Activated gamma-delta T cell treated with anti-CD3 and anti-CD28 coated beads, Interleukin-2, amount 50 U/mL, for 16 hours (primary cell): ENCODE measurements at regions not wholly inside any gene's neighbourhood (a gene's known extent, or its start where the extent isn't known, plus 50 kb on each side); places are given as distances from the start of the nearest gene placed in this dataset.
"Not testable (repeated sequence)": the region's sequence is repeated elsewhere in the genome, so short reads cannot be mapped to it uniquely, and the experiment has no call there.

ENCODE experiments used
- DNase-seq: peaks from one replicate; pipeline ENCODE4 v3.0.0-alpha.2; 2020; ENCODE audit warnings: low read depth

DNA sequence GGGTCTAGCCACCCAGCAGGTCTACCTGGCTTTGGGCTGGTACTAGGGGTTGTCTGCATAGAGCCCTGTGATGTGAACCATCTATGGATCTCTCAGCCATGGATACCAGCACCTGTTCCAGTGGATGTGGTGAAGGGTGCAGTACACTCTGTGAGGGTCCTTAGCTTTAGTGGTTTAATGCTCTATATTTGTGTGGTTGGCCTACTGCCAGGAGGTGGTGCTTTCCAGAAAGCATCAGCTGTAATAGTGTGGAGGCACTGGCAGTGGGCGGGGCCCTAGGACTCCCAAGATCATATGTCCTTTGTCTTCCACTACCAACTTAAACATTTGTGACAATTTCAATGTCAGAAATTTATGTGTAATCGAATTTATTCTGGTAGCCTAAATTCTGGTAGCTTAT lies 1065.1 kb downstream of the RPIA start:
- DNase-seq = not testable (repeated sequence)

DNA sequence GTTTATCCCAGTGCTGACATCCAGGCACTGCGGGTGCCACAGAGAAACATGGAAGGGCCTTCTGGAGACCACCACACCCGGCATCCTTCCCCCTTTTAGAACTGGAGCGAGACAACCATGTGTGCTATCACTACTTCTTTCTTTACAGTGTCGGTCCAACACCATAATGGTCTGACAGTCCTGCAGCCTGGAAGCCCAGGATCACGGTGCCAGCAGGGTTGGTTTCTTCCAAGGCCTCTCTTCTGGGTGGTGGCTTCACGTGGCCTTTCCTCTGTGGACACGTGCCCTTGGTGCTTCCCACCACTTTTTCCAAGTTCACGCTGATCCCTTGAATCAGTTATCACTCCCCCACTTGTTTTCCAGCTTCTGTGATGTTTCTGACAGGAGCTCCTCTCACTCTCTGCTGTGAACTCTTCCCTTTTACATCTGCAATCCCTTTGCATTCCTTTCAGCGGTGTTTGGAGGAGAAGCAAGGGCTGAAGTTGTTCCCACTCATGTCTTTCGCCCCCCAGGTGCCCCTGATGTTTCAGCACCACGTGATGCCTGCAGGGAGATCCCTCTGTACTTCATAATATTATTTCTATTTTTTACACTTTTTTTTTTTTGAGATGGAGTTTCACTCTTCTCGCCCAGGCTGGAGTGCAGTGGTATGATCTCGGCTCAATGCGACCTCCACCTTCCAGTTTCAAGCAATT lies 1067.0 kb downstream of the RPIA start:
- not testable (repeated sequence) for DNase-seq

DNA sequence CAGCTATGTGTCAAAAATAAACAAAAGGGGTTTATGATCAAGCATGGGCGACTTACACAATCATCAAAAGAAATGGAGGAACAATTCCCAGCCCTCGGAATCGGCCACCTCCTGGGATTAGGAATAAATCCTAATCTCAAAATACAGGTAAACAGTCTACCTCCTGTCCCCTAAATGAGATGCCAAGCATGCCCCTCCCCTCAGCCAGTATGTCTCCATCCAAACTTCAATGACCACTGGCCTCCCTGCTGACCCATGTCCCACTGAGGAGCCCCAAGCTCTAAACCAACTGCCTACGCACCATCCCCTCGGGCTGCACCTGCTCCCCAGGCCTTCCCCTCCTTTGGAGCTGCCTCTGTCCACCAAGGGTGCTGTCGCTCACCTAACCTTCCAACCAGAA lies 1069.3 kb downstream of the RPIA start:
- not testable (repeated sequence) for DNase-seq

DNA sequence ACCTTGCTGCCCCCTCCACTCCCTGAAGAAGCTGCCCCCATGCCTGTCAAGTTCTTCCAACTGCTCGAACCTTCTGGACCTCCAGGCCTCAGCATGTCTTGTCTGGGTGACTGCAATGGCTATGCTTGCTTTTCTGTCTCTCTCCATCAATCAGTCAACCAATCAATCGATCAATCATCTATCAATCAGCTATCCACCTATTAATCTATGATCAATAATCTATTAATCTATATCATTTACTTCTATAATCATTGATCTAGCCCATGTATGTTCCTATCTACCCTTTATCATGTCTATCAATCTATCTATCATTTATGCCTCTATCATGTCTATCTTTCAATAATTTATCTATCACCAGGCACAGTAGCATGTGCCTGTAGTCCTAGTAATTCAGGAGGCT lies 1069.7 kb downstream of the RPIA start:
- not testable (repeated sequence) for DNase-seq

DNA sequence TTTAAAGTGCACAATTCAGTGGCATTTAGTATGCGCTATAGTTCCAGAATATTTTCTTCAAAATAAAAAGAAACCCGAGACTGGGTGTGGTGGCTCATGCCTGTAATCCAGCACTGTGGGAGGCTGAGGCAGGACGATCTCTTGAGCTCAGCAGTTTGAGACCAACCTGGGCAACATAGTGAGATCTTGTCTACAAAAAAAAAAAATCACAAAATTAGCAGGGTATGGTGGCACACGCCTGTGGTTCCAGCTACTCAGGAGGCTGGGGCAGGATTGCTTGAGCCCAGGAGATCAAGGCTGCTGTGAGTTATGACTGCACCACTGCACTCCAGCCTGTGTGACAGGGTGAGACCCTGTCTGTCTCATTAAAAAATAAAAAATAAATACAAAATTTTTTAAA lies 1070.4 kb downstream of the RPIA start:
- DNase-seq = not testable (repeated sequence)

DNA sequence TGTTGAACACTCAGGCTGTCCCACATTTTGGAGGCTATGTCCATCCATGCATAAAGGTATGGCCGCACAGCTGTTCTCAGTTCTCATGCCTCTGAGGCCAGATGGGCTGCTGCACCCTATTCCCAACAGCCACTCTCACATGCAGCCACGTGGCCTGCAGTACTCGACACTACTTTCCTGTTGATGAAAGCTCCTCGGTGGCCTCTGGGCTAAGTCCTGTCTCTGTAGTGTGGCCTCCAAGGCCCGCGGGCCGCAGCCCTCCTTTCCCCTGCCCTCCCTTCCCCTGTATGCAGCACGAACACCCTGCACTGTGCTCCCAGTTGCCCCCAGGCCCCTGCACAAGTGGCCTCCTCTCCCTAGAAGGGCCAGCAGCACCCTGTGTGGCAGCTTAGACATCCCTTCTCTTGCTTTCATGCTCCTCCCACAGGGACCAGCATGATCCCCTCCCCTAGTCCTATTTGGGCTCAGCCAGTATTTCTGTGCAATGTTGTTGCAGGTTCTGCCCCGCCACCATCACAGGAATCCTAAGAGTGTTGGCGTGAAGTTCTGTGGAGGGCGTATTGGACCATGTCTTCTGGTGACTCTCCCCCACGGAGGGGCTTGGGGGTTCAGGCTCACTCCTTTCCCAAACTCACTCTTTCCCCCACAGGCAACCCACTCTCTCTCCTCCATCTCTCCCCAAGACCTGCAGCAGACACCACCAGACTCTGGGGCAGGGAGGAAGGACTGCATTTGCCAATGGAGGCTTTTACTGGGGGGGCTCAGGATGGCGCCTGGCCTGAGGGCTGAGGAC lies 1071.2 kb downstream of the RPIA start:
- not testable (repeated sequence) for DNase-seq

DNA sequence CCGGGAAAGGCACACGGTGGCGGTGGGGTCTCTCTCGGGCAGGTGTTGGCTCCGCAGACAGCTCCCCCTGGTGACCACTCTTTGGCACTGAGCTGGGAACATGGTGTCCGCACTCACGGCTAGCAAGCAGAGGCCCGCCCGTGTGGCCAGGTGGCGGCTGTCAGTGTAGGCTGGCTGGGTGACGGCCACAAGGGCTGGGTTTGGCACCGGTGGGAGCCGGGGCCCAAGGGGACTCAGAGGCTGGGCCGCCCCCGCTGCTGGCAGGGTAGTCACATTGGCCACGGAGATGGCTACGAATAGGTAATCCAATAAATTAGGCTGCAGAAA lies 1071.7 kb downstream of the RPIA start:
- DNase-seq = no peak

DNA sequence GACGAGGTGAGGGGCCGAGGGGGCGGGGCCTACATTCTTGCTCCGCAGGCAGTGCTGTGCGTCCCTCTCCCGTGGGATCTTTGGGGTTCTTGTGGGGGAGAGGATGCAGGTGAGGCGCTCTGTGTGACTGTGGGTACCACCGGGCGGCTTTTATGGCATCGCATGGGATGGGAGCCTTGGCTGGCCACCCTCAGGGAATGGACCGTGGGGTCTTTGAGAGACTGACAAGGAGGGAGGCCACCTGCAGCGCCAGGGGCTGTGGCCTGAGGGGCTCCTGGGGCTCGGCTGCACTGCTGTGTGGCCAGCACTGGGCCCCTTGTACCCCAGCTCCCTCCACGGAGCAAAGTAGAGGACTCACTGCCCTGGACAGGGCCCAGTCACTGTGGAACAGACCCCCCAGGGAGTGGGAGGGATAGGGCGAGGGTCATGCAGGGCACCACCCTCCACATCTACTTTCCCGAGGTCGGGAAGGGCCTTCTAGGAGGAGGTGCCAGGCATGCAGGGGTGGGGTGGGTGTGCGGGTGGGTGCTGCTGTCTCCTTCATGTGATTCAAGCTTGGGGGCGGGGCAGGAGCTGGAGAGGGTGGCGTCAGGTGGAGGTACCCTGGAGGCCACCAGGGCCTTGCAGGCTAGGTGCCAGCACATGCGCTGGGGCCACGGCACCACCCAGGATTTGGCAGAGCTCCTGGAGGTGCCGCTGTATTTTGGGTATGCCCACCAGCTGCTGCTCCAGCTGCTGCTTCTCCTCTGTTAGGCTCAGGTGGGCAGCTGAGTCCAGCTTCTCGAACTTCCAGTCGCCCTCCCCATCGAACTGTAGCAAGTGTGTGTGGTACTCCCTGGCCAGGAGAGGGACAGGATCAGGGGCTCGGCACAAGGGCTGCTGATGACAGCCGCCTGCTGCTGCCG lies 1072.4 kb downstream of the RPIA start:
- DNase-seq = no peak

DNA sequence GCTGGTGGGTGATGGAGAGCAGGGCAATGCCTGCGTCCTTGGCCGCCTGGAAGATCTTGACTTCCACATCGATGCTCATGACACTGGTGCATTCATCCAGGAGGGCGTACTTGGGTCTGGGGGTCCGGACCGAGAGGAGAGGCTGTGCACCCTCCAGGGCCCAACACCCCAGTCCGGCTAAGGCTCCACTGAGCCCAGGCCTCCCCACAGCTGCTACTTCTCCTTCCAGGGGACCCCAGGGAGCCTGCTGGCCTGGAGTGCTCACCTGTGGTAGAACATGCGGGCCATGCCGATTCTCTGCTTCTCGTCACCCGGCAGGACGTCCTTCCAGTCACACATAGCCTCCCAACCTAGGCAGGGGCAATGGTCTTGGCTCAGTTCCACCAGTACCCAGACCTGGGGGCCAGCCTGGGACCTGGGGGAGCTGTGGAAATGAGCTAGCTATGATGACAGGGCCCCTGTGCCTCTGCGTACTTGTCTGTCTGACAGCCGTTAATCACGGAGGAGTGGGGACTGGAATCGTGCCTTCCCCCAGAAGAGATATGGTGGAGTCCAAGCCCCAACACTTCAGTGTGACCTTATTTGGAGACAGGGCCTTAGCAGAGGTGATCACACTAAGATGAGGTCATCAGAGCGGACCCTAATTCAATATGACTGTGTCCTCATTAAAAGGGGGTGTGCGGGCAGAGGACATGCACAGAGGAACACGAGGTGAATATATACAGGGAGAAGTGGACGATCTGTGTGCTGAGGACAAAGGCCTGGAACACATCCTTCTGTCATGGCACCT lies 1073.3 kb downstream of the RPIA start:
- DNase-seq = not testable (repeated sequence)

DNA sequence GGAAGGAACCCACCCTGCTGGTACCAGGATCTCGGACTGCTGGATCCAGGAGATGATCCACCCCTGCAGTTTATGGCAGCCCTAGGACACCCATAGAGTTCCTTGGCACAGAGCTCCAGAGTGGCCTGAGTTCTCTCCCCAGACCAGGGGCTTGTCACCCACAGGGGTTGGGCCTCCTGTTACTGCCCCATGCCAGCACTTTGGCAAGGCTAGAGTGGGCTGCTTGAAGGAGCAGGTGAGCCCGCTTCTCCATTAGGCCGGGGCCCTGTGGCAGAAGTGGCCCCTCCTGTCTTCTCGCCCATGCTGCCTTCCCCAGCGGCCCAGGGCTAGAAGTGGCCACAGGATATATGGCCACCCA lies 1073.9 kb downstream of the RPIA start:
- not testable (repeated sequence) for DNase-seq

DNA sequence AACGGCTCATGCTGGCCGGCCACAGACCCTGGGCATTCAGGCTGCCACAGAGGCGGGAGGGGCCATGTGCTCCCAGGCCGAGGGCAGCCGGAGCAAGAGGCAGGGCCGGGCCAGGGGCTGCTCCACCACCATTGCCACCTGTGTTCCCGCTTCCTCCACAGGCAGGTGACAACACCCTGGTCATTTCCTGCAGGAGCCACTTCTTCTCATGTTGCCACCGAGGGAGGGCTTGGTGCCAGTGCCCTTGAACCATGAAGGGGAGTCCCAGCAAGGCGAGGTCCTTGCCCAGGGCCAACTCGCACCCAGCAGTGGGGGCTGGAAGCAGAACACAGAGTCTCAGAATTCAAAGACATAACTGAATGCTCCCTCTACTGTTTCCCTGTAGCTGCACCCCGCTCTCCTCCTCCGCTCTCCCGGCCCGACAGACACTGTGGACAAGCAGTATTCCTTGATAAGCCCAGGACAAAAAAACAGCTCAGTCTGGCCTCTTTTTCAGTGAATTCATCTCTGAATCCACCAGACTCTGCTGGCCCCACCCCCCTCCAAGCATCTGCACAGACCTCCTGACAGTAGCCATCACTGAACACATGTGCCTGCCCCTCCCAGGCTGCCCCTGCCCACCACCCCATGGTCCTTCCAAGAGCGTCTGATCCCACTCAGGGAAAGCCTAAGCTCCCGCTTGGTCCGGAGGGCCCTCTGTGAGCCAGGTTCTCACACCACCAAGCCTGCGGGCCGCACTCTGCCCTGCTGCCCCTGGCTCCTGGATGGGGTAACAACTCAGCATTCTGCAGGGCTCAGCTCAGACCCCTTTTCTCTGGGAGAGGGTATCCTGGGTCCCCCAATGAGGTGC lies 1074.9 kb downstream of the RPIA start:
- DNase-seq = not testable (repeated sequence)

DNA sequence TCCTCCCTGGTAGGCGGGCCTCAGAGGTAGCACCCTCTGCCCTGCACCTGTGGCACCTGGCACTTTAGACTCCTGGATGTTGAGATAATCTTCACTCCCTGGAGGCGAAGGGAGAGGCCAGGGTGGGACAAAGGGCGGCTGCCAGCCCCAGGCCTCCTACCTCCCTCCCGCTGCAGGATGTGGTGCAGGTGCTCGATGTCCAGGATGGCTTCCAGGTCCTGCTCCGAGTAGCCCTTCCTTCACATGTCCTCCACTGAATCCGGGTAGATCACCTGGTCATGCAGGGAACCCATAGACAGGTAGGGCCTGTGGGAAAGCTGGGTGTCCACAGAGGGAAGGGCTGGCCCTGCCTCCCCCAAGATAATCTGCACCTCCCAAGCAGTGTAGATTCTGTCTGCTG lies 1075.6 kb downstream of the RPIA start:
- DNase-seq = not testable (repeated sequence)

DNA sequence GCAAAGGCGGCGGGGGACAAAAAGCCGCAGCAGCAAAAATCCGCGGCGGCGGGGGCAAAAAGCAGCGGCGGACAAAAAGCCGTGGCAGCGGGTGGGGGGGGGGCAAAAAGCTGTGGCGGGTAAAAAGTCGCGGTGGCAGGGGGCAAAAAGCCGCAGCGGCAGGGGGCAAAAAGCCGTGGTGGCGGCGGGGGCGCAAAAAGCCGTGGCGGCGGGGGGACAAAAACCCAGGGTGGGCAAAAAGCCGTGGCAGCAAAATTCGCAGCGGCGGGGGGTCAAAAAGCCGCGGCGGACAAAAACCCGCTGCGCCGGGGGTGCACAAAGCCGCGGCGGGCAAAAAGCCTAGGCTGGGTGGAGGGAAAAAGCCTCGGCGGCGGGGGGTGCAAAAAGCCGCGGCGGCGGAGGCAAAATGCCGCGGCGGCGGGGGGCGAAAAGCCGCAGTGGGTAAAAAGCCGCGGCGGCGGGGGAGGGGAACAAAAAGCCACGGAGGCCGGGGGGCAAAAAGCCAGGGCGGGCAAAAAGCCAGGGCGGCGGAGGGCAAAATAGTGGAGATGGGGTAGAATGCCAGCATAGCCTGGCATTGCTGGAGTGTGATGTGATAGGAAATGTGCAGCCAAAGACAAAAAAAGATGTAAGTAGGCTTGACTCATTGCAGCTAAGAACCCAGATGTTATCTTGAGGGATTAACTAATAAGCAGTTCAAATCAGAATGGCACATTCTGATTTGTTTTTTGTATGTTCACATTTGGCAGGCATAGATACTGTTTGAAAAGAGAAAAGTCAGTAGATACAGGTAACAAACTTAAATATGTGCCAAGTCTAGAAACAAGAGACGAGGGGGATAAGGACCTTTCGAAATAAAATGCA lies 1076.3 kb downstream of the RPIA start:
- DNase-seq = no peak

DNA sequence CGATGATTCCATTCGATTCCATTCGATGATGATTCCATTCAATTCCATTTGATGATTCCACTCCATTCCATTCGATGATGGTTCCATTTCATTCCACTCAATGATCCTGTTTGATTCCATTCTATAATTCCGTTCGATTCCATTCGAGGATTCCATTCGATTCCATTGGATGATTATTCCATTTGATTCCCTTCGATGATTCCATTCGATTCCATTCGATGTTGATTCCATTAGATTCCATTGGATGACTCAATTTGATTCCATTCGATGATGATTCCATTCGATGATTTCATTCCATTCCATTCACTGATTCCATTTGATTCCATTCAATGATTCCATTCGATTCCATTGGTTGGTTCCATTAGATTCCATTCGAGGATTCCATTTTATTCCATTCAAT lies 1084.4 kb downstream of the RPIA start:
- no peak for DNase-seq

DNA sequence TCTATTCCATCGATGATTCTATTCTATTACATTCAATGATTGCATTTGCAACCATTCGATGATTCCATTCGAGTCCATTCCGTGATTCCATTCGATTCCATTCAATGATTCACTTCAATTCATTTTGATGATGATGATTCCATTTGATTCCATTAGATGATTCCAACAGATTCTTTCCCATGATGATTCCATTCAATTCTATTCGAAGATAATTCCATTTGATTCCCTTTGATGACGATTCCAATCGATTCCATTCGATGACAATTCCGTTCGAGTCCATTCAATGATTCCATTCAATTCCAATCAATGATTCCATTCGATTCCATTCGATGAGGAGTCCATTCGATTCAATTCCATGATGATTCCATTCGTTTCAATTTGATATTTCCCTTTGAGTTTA lies 1088.8 kb downstream of the RPIA start:
- no peak for DNase-seq

DNA sequence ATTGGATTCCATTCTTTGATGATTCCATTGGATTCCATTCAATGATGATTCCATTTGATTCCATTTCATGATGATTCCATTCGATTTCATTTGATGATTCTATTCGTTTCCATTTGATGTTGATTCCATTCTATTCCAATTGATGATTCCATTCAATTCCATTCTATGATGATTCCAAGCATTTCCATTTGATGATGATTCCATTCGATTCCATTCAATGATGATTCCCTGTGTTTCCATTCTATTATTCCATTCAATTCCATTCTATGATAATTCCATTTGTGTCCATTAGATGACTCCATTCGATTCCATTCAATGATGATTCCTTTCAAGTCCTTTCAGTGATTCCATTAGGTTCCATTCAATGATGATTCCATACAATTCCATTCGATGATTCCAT lies 1090.5 kb downstream of the RPIA start:
- no peak for DNase-seq

DNA sequence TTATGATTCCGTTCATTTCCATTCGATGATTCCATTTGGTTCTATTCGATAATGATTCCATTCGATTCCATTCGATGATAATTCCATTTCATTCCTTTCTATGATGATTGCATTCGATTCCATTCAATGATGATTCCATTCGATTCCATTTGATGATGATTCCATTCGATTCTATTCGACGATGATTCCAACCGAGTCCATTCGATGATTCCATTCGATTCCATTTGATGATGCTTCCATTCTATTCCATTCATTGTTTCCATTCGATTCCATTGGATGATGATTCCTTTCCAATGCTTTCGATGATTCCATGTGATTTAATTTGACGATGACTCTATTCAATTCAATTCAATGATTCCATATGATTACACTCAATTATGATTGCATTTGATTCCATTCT lies 1093.5 kb downstream of the RPIA start:
- no peak for DNase-seq

DNA sequence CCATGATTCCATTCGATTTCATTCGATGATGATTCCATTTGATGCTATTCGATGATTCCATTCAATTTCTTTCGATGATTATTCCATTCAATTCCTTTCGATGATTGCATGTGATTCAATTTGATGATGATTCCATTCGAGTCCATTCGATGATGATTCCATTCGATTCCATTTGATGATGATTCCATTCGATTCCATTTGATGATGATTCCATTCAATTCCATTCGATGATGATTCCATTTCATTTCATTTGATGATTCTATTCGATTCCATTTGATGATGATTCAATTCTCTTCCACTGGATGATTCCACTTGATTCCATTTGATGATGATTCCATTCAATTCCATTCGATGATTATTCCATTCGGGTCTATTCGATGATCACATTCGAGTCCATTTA lies 1094.1 kb downstream of the RPIA start:
- not testable (repeated sequence) for DNase-seq

DNA sequence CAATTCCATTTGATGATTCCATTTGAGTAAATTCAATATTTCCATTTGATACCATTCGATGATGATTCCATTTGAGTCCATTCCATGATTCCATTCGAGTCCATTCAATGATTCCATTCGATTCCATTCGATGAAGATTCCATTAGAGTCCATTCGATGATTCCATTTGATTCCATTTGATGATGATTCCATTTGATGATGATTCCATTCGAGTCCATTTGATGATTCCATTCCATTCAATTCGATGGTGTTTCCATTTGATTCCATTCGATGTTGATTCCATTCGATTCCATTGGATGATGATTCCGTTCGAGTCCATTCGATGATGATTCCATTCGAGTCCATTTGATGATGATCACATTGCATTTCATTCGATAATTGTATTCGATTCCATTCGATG lies 1095.2 kb downstream of the RPIA start:
- DNase-seq = not testable (repeated sequence)

DNA sequence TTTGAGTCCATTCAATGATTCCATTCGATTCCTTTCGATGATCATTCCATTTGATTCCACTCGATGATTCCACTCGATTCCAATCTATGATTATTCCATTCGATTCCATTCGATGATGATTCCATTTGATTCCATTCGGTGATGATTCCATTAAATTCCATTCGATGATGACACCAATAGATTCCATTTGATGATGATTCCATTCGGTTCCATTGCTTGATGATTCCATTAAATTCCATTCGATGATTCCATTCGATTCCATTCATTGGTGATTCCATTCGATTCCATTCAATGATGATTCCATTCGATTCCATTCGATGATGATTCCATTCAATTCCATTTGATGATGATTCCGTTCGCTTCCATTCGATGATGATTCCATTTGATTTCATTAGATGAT lies 1104.1 kb downstream of the RPIA start:
- not testable (repeated sequence) for DNase-seq
